ENCODE measurements at regions not wholly inside any gene's neighbourhood (a gene's known extent, or its start where the extent isn't known, plus 50 kb on each side); places are given as distances from the start of the nearest gene placed in this dataset.

DNA sequence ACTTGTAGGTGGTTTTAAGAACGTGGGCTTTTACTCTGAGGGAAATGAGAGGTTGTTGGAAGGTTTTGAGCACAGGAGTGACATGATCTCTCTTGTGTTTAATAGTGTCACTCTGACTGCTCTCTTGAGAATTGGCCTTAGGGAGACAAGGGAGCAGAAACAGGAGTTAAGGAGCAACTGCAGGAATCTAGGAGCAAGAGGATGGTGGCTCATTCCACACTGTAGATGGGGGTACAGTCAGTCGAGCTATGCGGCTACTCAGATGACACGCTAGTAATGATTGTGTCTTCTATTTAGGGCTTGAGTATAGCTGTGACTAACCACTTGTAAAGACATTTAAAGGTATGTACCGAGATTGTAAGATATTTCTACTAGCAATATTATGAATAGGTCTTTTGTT, 87.4 kb downstream of the RPRM start (continued):
- TF ChIP-seq REST (IDR thresholded peaks at IDR 0.05; ENCODE audit: borderline replicate concordance in 1 of 2, low read depth in 1 of 2, low read length in 2 of 2) (no peak), KDM6A (CRISPR knock-in tag; IDR thresholded peaks at IDR 0.05; ENCODE audit: low read depth) (no peak), HNF1B (CRISPR knock-in tag; IDR thresholded peaks at IDR 0.05) (no peak)

- intact Hi-C loops (cut with micrococcal nuclease; ENCODE audit: unreplicated experiment) (no loop called here), in situ Hi-C loops (cut with HindIII; ENCODE audit: extremely low pct_ligation_motif_present, low pct_unique_long_range_greater_than_20kb) (no loop called here)
- H3K9ac ChIP-seq (ENCODE audit: insufficient read depth, low read depth, low read length): no peak overlapping the region
- FAIRE-seq: no peak
- H3K36me3 ChIP-seq (replicated peaks in 1 of 2; ENCODE audit: control insufficient read depth in 1 of 2, insufficient read depth in 2 of 2, low read length in 2 of 2): no peaks in the 10 kb centered on the region
- POLR2A ChIA-PET: no interaction called here
- H3K4me3 ChIP-seq (replicated peaks in 1 of 3; ENCODE audit: insufficient read depth in 1 of 3, low read depth in 2 of 3, low read length in 3 of 3): no peak overlapping the region
- CTCF ChIA-PET (ENCODE audit: low intra/inter-chr PET ratio, low total read pairs): no interaction called here
- BruUV-seq (replicated peaks): no TSS peak
- no peak overlapping the region for H2AFZ ChIP-seq (ENCODE audit: low read length)
- TF ChIP-seq NFATC3 (CRISPR knock-in tag; IDR thresholded peaks at IDR 0.05) (no peak), ZNF678 (CRISPR knock-in tag; IDR thresholded peaks at IDR 0.05) (no peak), BORCS8-MEF2B (CRISPR knock-in tag; IDR thresholded peaks at IDR 0.05) (no peak), GFI1 (CRISPR knock-in tag; IDR thresholded peaks at IDR 0.05; ENCODE audit: borderline replicate concordance) (no peak), ZNF75D (CRISPR knock-in tag; IDR thresholded peaks at IDR 0.05; ENCODE audit: borderline replicate concordance) (no peak), CBX2 (IDR thresholded peaks at IDR 0.05; ENCODE audit: low read depth, low read length) (no peak), CBX2 (CRISPR knock-in tag; IDR thresholded peaks at IDR 0.05; ENCODE audit: low read depth) (no peak), STAT5B (CRISPR knock-in tag; IDR thresholded peaks at IDR 0.05) (no peak), ZNF234 (CRISPR knock-in tag; conservative IDR thresholded peaks at IDR 0.05) (no peak), ZNF44 (CRISPR knock-in tag; IDR thresholded peaks at IDR 0.05) (no peak), ZNF747 (CRISPR knock-in tag; IDR thresholded peaks at IDR 0.05; ENCODE audit: borderline replicate concordance) (no peak), TEAD3 (CRISPR knock-in tag; optimal IDR thresholded peaks at IDR 0.05; ENCODE audit: borderline replicate concordance) (no peak), ZNF7 (CRISPR knock-in tag; IDR thresholded peaks at IDR 0.05) (no peak), NR2F1 (CRISPR knock-in tag; IDR thresholded peaks at IDR 0.05) (no peak), JARID2 (CRISPR knock-in tag; IDR thresholded peaks at IDR 0.05; ENCODE audit: insufficient replicate concordance) (no peak)
- TF ChIP-seq, protein P1, sequence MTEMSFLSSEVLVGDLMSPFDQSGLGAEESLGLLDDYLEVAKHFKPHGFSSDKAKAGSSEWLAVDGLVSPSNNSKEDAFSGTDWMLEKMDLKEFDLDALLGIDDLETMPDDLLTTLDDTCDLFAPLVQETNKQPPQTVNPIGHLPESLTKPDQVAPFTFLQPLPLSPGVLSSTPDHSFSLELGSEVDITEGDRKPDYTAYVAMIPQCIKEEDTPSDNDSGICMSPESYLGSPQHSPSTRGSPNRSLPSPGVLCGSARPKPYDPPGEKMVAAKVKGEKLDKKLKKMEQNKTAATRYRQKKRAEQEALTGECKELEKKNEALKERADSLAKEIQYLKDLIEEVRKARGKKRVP (CRISPR knock-in tag; IDR thresholded peaks at IDR 0.05): no peak
- no peaks in the 10 kb centered on the region for H3K4me1 ChIP-seq (ENCODE audit: insufficient read depth, low read length)
- no peak overlapping the region for H3K4me2 ChIP-seq (ENCODE audit: low read depth, low read length)
- no peak for DNase-seq (ENCODE audit: low spot score)
- no peaks in the 10 kb centered on the region for H4K20me1 ChIP-seq (ENCODE audit: insufficient read depth, low read length)
- no peaks in the 10 kb centered on the region for H3K9me3 ChIP-seq (ENCODE audit: low read length)
- H3K79me2 ChIP-seq (ENCODE audit: insufficient read depth, low read length): no peaks in the 10 kb centered on the region
- no peaks in the 10 kb centered on the region for H3K27me3 ChIP-seq (ENCODE audit: control insufficient read depth in 1 of 2, insufficient read depth in 2 of 2, low read length in 2 of 2)
- H3K27ac ChIP-seq (ENCODE audit: extremely low read length, insufficient read depth, low read length): no peak overlapping the region
- 10% methylated on average over 1 of the region's 1 CpG for WGBS (ENCODE audit: low lambda C conversion rate)
- no peak for ATAC-seq
These were observed 90.3 kb downstream of the RPRM start for GRCh38 chr2:153388246-153388645.

All from HepG2 (cell line).